ENCODE measurements at regions not wholly inside any gene's neighbourhood (a gene's known extent, or its start where the extent isn't known, plus 50 kb on each side); places are given as distances from the start of the nearest gene placed in this dataset.
A peak's percentile ranks its signal among the peaks of the same experiment; 100 is the strongest.

GRCh38 chr6:169046021-169046420, 207.6 kb downstream of the THBS2 start:
- Histone ChIP-seq H3K36me3 (no peaks in the 10 kb centered on the region), H3K27me3 (no peaks in the 10 kb centered on the region), H3K4me1 (no peaks in the 10 kb centered on the region), H3K27ac (no peak overlapping the region), H3K4me3 (no peak overlapping the region), H3K9me3 (no peaks in the 10 kb centered on the region)
- TF ChIP-seq CTCF (IDR thresholded peaks at IDR 0.05) (no peak), POLR2A (IDR thresholded peaks at IDR 0.05) (no peak)
- DNase-seq: no peak
- intact Hi-C loops (cut with DNase I; ENCODE audit: low total_unique reads): no loop called here

GRCh38 chr6:169045486-169045885, 208.2 kb downstream of the THBS2 start:
- TF ChIP-seq CTCF (IDR thresholded peaks at IDR 0.05): no peak
- TF ChIP-seq POLR2A (IDR thresholded peaks at IDR 0.05): no peak
- Histone ChIP-seq H3K27me3 (no peaks in the 10 kb centered on the region), H3K27ac (peak overlapping the region; percentile 15 to 20), H3K36me3 (no peaks in the 10 kb centered on the region), H3K4me3 (no peak overlapping the region), H3K4me1 (no peaks in the 10 kb centered on the region), H3K9me3 (no peaks in the 10 kb centered on the region)
- intact Hi-C loops (cut with DNase I; ENCODE audit: low total_unique reads): no loop called here
- no peak for DNase-seq

- Histone ChIP-seq H3K27me3 (no peaks in the 10 kb centered on the region), H3K9me3 (no peaks in the 10 kb centered on the region), H3K36me3 (no peaks in the 10 kb centered on the region), H3K4me1 (no peaks in the 10 kb centered on the region), H3K4me3 (no peak overlapping the region), H3K27ac (peak overlapping the region; percentile 15 to 20)
- intact Hi-C loops (cut with DNase I; ENCODE audit: low total_unique reads): no loop called here
- TF ChIP-seq POLR2A (IDR thresholded peaks at IDR 0.05) (no peak), CTCF (IDR thresholded peaks at IDR 0.05) (no peak)
- DNase-seq: no peak
Observed at GRCh38 chr6:169044381-169045230, 209.0 kb downstream of the THBS2 start.

- TF ChIP-seq CTCF (IDR thresholded peaks at IDR 0.05): no peak
- no peak for TF ChIP-seq POLR2A (IDR thresholded peaks at IDR 0.05)
Observed at GRCh38 chr6:169042061-169042460, 211.6 kb downstream of the THBS2 start.

GRCh38 chr6:169041078-169041477, 212.6 kb downstream of the THBS2 start:
- Histone ChIP-seq H3K36me3 (no peaks in the 10 kb centered on the region), H3K27me3 (no peaks in the 10 kb centered on the region), H3K27ac (no peak overlapping the region), H3K4me1 (no peaks in the 10 kb centered on the region), H3K9me3 (no peaks in the 10 kb centered on the region), H3K4me3 (no peak overlapping the region)
- DNase-seq: no peak
- no peak for TF ChIP-seq POLR2A (IDR thresholded peaks at IDR 0.05)
- TF ChIP-seq CTCF (IDR thresholded peaks at IDR 0.05): no peak
- intact Hi-C loops (cut with DNase I; ENCODE audit: low total_unique reads): no loop called here

More at GRCh38 chr6:169042061-169042460, 211.6 kb downstream of the THBS2 start:
- H3K4me3 ChIP-seq: no peak overlapping the region
- no peak overlapping the region for H3K27ac ChIP-seq
- no peaks in the 10 kb centered on the region for H3K4me1 ChIP-seq
- no peaks in the 10 kb centered on the region for H3K36me3 ChIP-seq
- no peaks in the 10 kb centered on the region for H3K9me3 ChIP-seq
- no peak for DNase-seq
- no peaks in the 10 kb centered on the region for H3K27me3 ChIP-seq
- intact Hi-C loops (cut with DNase I; ENCODE audit: low total_unique reads): no loop called here
